ENCODE measurements at regions not wholly inside any gene's neighbourhood (a gene's known extent, or its start where the extent isn't known, plus 50 kb on each side); places are given as distances from the start of the nearest gene placed in this dataset.

DNA sequence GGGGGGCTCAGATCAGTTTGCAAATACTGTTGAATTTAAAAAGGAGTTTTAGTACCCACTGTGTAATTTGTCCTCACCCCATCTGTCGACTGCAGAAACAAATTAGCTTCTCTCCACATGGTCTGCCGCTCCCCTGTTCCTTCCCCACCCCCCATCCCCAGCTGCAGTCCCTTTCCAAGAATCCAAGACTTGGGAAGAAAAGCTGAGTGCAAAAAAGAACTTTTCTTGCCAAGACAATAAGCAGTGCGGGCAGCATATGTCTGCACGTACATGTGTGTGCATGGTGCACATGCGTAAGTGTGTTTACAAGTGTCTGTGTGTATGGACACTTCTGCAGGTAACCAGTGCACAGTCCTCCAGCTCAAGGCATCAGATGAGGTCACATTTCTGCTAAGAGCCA is 125.7 kb upstream of the SMIM23 start:
- no peak for TF ChIP-seq EZH2 (IDR thresholded peaks at IDR 0.05; ENCODE audit: low read length, missing control alignments)
- TF ChIP-seq, protein P1, sequence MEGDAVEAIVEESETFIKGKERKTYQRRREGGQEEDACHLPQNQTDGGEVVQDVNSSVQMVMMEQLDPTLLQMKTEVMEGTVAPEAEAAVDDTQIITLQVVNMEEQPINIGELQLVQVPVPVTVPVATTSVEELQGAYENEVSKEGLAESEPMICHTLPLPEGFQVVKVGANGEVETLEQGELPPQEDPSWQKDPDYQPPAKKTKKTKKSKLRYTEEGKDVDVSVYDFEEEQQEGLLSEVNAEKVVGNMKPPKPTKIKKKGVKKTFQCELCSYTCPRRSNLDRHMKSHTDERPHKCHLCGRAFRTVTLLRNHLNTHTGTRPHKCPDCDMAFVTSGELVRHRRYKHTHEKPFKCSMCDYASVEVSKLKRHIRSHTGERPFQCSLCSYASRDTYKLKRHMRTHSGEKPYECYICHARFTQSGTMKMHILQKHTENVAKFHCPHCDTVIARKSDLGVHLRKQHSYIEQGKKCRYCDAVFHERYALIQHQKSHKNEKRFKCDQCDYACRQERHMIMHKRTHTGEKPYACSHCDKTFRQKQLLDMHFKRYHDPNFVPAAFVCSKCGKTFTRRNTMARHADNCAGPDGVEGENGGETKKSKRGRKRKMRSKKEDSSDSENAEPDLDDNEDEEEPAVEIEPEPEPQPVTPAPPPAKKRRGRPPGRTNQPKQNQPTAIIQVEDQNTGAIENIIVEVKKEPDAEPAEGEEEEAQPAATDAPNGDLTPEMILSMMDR (conservative IDR thresholded peaks at IDR 0.05 in 1 of 2, IDR thresholded peaks at IDR 0.05 in 1 of 2; ENCODE audit: low read depth in 1 of 2, low read length in 2 of 2): no peak

All from fibroblast of lung (primary cell).